ENCODE measurements at regions not wholly inside any gene's neighbourhood (a gene's known extent, or its start where the extent isn't known, plus 50 kb on each side); places are given as distances from the start of the nearest gene placed in this dataset.

DNA sequence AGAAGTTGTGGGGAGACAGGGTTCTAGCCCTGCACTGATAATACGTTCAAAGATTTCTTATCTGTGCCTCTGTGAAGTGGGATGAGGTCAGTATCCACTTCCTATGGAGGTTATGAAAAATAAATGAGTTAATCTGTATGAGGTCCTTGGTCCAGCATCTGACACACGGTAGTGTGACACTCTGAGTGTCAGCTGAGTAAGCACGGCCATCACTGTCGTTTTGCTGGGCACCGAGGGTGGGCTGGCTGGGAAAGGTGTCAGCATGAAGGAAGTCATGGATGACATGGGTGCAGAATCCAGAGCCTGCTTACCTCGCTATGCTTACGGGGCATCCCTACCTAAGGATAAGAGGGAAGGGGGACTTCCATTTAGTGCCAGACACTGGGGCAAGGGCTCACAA is 150.3 kb downstream of the INHBB start:
- DNase-seq (ENCODE audit: low read depth in 3 of 3, low spot score in 2 of 3): no peak

DNA sequence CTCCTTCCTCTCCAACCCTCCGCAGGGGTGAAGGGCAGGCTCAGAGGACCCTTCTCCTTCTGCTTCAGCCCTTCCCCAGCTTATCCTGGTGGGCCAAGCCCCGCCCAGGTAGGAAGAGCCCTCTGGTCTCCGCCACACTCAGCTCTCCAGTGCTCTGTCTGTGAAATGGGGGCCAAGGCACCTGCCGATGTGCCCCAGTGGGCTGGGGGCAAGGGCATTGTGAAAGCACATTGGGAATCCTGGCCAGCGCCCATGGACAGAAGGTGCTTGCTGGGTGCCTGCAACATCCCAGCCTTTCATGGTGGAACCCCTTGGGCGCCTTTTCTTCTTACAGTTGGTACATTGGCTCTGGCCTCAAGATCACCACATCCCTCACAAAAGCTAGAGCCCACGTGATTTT is 150.8 kb downstream of the INHBB start:
- DNase-seq (ENCODE audit: low read depth in 3 of 3, low spot score in 2 of 3): no peak

DNA sequence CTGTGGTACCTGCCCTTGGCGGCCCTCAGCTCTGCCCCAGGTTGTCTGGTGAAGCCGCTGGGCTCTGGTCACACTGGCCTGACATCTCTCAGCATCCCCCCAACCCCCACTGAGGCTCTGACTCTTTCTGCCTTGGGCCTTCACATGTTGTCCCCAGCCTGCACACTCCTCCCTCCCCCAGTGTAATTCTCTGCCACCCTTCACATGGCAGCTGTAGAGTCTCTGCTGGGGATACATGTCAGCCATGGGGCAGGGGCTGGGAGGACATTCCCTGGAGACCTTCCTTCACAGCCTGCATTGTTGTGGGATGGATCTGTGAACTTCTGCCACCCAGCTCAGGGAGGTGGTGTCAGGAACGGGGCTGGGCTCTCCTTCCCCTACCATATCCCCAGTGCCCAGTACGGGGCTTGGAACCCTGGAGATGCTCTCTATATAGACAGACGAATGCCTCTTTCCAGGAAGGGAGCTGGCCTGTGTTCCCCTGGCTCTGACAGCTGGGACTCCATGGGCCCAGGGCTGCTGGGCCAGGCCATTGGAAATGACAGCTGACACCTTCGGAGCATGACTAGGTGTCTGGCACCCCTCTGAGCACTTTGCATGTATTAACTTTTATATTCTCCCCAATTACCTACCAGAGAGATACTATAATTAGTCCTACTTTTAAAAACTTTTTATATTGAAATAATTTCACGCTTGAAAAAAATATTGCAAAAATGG is 151.5 kb downstream of the INHBB start:
- DNase-seq (ENCODE audit: low read depth in 3 of 3, low spot score in 2 of 3): no peak

DNA sequence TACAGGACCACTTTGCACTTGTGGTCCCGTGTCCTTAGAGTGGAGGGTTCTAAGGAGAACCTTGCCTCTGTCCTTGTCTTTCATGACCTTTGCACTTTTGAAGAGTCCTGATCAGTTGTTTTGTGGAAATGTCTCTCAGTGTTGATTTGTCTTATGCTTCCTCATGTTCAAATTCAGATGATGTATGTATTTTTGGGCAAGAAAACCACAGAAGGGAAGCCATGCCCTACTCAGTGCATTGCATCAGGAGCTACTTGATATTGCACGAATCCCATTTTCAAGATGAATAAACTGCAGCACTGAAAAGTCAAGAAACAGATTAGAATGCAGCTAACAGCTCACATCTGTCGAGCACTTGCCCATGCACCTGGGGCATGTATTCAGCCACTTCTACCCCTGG is 152.2 kb downstream of the INHBB start:
- DNase-seq (ENCODE audit: low read depth in 3 of 3, low spot score in 2 of 3): no peak

DNA sequence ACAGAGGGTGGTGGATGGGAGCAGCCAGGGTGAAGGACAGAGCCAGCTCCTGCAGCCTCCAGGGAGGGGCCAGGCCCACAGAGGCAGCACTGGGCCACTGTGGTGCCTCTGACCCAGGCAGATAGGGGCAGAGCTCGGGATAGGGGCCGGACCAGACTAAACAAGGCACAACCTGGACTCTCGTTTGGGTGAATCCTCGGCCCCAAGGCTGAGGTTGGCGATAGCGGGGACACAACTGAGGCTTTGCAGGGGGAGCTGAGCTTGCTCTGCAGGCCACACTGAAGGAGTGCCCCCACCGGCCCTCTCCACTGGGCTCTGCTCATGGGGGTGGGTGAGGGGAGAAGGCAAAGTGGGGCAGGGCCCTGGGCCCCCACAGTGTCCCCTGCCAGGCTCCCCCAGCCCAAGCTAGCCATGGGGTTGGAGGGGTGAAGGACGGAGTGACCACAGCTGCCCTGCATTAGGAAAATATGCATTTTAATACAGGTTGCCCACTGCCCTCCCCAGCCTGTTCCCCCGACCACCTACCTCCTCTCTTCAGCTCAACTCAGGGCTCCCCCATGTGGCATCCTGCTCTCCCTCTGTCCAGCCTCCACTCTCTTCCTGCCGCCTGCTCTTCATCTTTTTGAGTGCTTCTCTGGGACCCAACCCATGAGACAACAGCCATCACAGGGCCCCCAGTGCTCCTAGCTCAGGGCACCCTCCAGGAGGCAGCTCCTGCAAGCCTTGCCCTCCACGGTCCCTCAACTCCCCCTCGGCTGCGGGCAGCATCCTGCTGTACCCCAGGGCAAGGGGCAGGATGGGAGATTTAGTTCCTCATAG is 152.8 kb downstream of the INHBB start:
- no peak for DNase-seq (ENCODE audit: low read depth in 3 of 3, low spot score in 2 of 3)

DNA sequence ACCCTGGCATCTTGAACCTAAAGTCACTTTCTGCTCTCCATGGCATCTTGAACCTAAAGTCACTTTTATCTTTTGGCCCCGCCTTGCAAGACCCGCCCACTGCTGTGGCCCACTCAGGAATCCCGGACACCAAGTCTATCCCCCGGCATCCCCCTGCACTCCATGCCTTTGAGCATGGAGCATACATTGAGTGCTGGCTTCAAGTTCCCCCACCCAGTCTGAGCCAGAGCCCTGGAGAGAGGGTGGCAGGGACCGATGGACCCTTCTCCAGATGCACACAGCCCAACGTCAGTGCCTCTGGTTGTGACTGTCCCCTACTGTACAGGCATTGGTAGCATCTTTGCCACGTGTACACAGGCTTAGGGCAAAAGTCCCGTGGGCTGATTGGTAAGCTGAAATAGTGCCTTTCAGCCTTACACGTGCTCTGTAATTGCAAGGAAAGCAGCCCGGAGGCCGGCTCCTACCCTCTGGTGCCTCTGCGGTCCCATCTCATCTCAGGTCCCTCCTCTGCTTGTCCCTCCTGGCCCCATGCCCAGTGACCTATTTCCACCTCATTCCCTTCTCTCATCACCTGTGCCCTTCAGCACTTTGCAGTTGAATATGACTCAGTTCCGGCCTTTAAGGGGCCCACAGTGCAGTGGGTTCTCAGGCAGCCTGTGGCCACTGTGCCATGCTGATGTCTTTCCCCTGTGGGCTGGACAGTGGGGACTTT is 154.0 kb downstream of the INHBB start:
- DNase-seq (ENCODE audit: low read depth in 3 of 3, low spot score in 2 of 3): no peak

DNA sequence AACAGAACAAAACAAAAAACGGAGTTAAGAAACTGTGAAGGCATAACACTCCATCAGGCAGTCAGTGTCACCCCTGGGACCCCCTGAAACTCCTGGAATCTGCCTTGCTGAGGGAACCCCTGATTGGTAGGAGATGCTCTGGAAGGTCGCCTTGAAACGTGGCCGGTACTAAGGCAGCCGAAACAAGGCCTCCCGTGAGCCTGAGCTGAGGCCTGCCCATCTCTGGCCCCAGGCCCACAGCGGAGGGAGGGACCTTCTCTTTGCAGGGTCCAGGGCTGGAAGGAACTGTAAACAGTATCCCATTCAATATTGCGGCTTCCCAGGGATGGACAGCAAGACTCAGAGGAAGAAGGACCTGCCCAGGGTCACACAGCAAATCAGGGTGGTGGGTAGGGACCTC is 155.7 kb downstream of the INHBB start:
- DNase-seq (ENCODE audit: low read depth in 3 of 3, low spot score in 2 of 3): no peak

DNA sequence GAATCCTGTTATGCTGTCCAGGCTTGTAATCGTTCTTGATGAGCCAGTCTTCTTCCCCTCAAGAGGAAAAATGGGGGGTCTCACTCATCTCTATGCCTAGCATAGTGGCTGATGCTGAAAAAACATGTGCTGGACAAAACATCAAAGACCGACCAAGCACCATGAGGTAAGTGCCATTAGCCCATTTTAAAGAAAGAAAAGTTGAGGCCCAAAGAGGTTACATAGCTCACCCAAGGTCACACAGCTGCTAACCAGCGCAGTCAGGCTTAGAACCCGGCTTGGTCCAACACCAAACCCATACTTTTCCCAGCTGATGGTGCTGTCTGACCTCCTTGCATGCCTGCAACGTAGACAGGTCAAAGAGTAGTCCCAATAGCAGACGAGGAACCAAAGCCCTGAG is 156.4 kb downstream of the INHBB start:
- DNase-seq (ENCODE audit: low read depth in 3 of 3, low spot score in 2 of 3): no peak

DNA sequence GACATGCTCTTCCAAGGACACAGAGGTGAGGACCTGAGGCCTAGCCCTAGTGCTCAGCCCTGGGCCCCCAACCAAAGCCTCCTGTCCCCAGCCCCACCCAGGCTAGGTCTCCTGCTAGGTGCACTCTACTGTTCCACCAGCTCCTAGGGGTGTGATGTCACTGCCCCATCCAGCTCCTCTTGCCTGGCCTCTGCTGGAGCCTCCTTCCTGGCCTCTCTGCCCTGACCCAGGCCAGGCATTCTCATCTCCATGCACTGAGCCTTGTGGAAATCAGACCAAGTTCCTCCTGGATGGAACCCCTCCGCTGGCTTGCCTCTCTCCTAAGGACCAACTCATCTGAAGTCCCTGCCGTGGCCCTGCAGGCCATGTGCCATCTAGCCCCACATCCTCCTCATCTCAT is 156.8 kb downstream of the INHBB start:
- no peak for DNase-seq (ENCODE audit: low read depth in 3 of 3, low spot score in 2 of 3)

DNA sequence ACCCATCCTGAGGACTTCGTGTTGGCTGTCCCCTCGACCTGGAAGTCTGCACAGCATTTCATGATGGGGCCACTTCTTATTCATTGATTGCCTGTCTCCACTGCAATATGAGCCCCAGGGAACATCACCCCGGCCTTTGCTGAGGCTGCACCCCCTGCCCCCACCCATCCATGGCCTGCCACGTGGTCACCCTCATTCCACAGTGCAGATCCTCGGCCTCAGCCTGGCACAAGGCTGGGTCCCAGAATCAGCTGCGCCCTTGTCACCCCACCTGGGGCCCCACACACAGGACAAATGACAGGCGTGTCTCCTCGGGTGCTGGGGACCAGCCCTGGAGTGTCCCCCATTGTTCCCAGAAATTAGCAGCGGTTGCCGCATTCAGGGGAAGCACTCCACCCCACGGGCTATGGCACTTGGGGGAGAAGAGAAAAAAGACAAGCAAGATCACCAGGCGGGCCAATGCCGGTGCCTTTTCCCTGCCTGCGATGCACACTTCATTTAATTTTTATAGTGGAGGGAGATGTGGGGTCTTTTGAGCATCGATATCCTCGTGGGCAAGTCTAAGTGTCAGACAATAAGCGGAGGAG is 157.4 kb downstream of the INHBB start:
- DNase-seq (ENCODE audit: low read depth in 3 of 3, low spot score in 2 of 3): no peak

DNA sequence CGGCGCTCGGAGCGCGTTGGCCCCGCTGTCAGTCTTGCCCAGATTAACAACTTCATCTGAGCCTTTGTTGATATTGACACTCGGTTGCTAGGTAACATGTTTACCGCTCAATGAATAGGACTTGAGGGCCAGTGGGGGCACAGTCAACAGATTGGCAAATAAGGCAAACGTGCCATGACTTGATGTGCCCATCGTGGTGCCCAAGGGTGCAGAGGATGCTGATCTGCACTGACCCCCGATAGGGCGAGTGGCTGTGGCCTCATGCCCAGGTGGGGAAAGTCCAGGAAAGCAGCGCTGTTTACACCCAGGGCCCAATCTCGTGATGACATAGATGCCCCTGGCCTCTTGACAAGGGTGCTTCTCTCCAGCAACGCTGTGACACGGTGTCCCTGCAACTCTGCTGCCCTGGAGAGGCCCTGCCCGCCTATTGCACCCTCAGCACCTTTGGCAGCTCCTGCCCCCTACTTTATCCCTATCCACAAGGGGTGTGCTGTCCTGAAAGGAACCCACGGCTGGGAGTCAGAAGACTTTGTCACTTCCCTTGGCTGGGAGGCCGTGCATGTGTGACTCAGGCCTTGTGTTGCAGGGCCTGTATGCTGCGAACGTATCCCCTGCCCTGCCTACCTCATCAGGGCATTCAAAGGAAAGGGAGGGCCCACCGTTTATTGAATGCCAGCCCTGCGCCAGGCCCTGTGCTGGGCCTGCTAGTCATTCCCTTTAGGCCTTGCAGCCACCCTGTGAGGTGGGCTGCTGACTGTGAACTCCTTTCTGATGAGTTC is 158.0 kb downstream of the INHBB start:
- DNase-seq (ENCODE audit: low read depth in 3 of 3, low spot score in 2 of 3): no peak

DNA sequence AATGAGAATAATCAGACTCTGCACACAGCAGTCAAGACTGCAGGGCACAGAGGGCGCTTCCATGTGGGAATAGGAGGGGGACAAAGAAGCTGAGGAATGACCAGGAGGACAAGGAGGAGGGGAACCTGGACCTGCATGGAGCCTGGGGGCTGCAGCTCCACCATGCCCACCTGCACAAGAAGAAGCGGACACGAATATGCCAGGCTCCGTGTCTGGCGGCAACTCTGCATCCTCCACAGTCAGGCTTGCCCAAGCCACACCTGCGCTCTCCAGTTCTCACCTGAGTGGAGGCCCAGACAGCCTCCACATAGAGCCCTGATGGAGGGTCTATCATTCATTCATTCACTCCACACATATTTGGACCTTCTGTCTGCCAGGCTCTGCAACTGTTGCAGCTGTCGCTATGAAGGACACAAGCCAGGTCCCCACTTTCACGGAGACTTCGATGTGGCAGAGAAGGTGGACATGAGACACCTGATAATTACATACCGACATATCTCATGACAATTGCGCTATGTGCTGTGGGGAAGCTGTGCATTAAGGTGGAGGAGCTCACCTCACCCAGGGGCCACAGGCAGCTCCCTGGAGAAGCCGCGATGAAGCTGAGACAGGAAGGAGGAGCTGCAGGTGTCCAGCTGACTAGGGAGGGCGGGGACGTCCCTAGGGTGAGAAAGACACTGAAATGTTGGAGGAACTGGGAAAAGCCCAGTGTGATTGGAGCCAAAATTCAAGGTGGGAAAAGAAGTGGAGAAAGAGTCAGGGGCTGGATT is 159.2 kb downstream of the INHBB start:
- DNase-seq (ENCODE audit: low read depth in 3 of 3, low spot score in 2 of 3): no peak

DNA sequence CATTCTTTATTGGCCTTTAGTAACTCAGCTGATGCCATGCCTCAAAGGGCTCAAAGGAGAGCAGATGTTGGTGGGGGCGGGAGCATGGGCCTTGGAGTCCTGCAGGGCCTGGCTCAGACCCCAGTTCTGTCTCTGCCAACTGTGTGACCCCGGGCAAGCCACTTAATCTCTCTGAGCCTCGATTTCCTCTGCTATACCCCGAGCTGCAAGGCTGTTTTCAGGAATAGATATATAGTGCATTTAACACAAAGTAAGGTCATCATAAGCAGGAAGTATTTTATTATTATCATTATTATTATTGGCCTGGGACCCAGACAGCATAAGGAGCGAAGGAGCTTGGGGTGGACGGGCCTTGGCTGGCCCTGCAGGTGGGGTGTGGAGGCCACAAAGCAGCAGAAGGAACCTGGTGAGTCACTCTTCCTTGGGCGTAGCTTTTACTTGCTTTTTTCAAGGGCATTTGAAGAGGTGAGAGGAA is 162.7 kb downstream of the INHBB start:
- no peak for DNase-seq (ENCODE audit: low read depth in 3 of 3, low spot score in 2 of 3)

DNA sequence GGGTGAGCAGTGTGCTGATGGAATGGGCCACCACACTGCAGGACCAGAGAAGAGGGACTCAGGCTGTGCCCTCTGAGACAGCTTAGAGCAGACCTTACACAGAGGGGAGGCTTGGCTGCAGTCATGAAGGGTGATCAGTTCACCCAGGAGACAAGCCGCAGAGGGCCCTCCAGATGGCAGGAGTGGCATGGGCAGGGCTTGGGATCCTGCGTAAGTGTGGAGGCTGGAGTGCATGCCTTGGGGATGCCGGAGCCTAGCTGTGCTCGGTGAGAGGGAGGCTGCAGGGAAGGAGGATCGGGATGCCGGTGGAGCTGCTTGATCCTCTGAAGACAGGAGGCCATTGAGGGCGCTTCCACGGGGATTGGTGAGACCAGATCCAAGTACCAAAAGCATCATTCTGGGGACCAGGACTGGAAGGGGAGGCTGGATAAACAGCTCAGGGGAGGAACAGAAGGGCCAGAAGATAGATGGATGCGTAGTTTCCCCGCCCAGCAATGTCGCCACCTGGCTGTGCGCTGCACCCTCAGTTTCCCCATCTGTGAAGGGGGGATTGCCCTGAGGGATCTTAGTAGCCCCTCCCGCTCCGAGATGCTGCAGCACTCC is 163.4 kb downstream of the INHBB start:
- no peak for DNase-seq (ENCODE audit: low read depth in 3 of 3, low spot score in 2 of 3)

DNA sequence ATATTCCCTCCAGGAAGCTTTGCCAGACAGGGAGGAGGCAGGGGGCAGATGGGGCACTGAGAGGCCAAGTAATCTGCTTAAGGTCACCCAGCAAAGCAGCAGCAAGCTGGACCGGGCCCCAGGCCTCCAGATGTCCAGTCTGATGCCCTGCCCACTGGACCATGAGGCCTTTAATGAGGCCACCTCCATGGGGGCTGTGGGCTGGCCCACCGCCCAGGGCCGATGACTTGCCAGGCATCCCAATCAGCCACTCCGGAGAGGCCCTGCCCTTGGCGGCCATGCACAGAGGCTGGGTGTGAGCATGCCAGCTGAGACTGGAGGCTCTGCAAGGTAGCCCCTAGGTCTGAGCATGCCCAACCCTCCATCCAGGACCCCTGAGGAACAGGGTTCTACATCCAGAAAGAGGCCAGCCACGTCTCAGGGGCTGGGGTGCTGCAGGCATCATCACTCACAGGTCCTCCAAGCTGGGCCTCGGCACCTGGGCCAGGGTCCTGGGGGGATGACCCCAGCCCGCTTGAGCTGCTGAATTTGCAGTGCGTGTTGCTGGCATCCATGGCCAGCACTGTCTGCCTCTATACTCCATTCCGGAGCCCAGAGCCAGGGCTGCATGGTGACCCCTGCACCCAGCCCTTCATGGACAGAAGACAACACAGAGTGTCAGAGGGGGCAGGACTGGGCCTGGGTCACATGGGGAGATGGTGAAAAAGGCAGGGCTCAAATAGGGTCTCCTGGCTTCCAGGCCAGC is 164.2 kb downstream of the INHBB start:
- no peak for DNase-seq (ENCODE audit: low read depth in 3 of 3, low spot score in 2 of 3)

DNA sequence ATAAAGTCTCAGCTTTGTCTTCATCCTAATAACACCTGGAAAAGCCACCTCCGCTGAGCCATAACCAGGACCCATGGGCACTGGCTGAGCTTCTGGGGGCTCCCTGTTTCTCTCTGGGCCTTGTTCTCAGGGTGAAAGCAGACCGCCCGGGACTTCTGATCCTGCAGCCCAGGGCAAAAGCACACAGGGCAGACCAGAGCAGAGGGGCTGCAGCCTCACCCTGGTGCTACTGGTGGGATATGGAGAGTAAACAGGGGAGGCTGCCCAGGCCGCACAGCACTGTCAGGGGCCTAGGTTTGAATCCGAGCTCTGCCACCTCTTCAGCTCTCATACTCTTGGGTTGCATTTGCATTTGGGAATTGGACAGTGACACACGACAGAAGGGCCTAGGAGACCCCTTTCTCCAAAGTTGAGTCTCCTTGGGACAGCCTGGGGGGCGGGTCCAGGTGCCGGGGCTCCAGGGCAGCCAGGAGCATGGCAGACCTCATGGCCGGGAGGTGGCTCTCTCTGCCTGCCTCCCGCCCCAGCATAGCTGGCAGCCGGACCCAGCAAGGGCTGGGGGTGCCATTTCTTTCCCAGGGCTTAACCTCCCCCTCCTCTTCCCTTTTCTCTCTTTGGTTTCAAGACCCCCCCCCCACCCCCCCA is 164.9 kb downstream of the INHBB start:
- DNase-seq (ENCODE audit: low read depth in 3 of 3, low spot score in 2 of 3): no peak

DNA sequence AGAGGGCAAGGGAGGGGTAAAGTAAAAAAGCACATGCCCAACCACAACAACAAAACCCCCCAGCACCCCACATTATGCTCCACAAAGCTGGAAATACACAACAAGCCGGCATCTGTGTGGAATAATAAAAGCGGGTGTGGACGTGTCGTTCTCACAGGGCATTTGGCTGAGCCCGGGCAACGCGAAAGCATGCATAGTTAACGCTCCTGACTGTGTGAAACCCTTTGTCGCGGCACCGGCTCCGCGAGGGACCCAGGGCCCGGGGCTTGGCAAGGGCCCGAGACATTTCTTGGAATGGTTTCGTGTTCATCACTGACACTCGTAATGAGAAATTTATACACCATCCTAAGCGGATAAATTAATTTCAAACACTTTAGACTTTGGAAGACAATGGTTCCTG is 165.6 kb downstream of the INHBB start:
- no peak for DNase-seq (ENCODE audit: low read depth in 3 of 3, low spot score in 2 of 3)

Measured in right renal cortex interstitium (tissue), 3 donors.